Upper lobe of left lung (tissue), 6 donors: ENCODE measurements at regions not wholly inside any gene's neighbourhood (a gene's known extent, or its start where the extent isn't known, plus 50 kb on each side); places are given as distances from the start of the nearest gene placed in this dataset.

ENCODE experiments used
- ATAC-seq, 2 donors: fragments of 200-7000 bp; cut with Tn5 transposase; one replicate each; pipeline ENCODE4 v1.9.1; 2022; ENCODE audit warnings: mild to moderate bottlenecking in 2 of 2, moderate library complexity in 2 of 2; ENCODE audit not compliant: low FRiP score in 2 of 2
- DNase-seq, 2 donors: peaks; one replicate each; pipeline ENCODE4 v3.0.0-alpha.2; 2019 to 2020
- H3K27ac ChIP-seq, 4 donors: fragments of 200-600 bp; sonication (generic); one replicate each; pipeline ENCODE4 v1.5.1; 2016 to 2019
- H3K27me3 ChIP-seq, 4 donors: fragments of 200-600 bp; sonication (generic); one replicate each; pipeline ENCODE4 v1.5.1; 2017 to 2019
- H3K36me3 ChIP-seq, 4 donors: fragments of 200-600 bp; sonication (generic); one replicate each; pipeline ENCODE4 v1.5.1; 2016 to 2019
- H3K4me1 ChIP-seq, 4 donors: fragments of 200-600 bp; sonication (generic); one replicate each; pipeline ENCODE4 v1.5.1; 2018 to 2019
- H3K4me3 ChIP-seq, 4 donors: fragments of 200-600 bp; sonication (generic); one replicate each; pipeline ENCODE4 v1.5.1; 2017 to 2019; ENCODE audit warnings: mild to moderate bottlenecking in 2 of 4, moderate library complexity in 1 of 4
- H3K9me3 ChIP-seq, 4 donors: fragments of 200-600 bp; sonication (generic); one replicate each; pipeline ENCODE4 v1.5.1; 2018 to 2019
- EP300 ChIP-seq, 4 donors: sonication (generic); formaldehyde crosslinking; IDR thresholded peaks; one replicate each; pipeline ENCODE4 v1.5.1; 2017; ENCODE audit warnings: antibody characterized with exemption in 4 of 4, control low read depth in 2 of 4
- POLR2A ChIP-seq, 4 donors: fragments of 450-650 bp; IDR thresholded peaks; one replicate each; pipeline ENCODE4 v1.5.1; 2016 to 2017; ENCODE audit warnings: antibody characterized with exemption in 4 of 4, mild to moderate bottlenecking in 2 of 4
- POLR2AphosphoS5 ChIP-seq, 2 donors: sonication (generic); formaldehyde crosslinking; IDR thresholded peaks; one replicate each; pipeline ENCODE4 v1.5.1; 2017; ENCODE audit warnings: antibody characterized with exemption in 2 of 2
- WGBS, 2 donors: methylation state at CpG; one replicate each; pipeline ENCODE4 v1.1.5; 2017 to 2018; 5-methylcytosine and 5-hydroxymethylcytosine counted together
- TF ChIP-seq, protein P1 (sequence below), 6 experiments: fragments of 450-650 bp in 4 of 6; fragments of 200-600 bp in 2 of 6; sonication (generic) in 2 of 6; IDR thresholded peaks; one replicate each; pipeline ENCODE4 v1.5.1; 2016 to 2019; ENCODE audit warnings: antibody characterized with exemption in 6 of 6
- donor health status: DM: no; HTN: no; CAD: no; lungs with moderate emphysema.
- donor health status: DM: no; HTN: yes; CAD: no; lungs with severe emphysema.

DNA sequence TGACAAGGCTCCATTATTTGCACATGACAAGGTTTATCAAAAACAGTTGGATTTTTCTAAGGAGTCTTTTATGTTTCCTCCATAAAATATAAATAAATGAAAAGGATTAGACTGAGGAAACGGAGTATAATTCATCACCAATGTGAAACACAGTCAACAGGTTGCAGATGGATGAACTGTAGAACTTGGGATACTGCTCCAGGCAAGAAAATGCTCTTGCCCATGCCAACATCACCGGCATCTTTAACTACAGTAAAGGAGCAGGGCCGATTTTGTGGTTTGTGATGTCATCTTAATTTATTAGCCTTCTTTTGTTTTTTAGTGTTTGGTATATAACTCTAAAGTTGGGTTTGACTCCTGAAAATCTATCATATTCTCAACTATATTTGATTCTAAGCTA, 577.3 kb downstream of the EPHA4 start:
- 61 to 63% methylated on average over 3 of the region's 3 CpGs for WGBS, 2 donors
- H3K36me3 ChIP-seq: no peaks in the 10 kb centered on the region
- TF ChIP-seq EP300 (IDR thresholded peaks at IDR 0.05) (no peak), POLR2AphosphoS5 (IDR thresholded peaks at IDR 0.05) (no peak), POLR2A (IDR thresholded peaks at IDR 0.05) (no peak)
- TF ChIP-seq, protein P1, sequence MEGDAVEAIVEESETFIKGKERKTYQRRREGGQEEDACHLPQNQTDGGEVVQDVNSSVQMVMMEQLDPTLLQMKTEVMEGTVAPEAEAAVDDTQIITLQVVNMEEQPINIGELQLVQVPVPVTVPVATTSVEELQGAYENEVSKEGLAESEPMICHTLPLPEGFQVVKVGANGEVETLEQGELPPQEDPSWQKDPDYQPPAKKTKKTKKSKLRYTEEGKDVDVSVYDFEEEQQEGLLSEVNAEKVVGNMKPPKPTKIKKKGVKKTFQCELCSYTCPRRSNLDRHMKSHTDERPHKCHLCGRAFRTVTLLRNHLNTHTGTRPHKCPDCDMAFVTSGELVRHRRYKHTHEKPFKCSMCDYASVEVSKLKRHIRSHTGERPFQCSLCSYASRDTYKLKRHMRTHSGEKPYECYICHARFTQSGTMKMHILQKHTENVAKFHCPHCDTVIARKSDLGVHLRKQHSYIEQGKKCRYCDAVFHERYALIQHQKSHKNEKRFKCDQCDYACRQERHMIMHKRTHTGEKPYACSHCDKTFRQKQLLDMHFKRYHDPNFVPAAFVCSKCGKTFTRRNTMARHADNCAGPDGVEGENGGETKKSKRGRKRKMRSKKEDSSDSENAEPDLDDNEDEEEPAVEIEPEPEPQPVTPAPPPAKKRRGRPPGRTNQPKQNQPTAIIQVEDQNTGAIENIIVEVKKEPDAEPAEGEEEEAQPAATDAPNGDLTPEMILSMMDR (IDR thresholded peaks at IDR 0.05): no peak
- H3K4me1 ChIP-seq: no peaks in the 10 kb centered on the region
- no peak overlapping the region for H3K27ac ChIP-seq
- ATAC-seq (no peak), DNase-seq (no peak)
- no peaks in the 10 kb centered on the region for H3K9me3 ChIP-seq
- no peak overlapping the region for H3K4me3 ChIP-seq
- no peaks in the 10 kb centered on the region for H3K27me3 ChIP-seq

- Histone ChIP-seq H3K4me3 (no peak overlapping the region), H3K27me3 (no peaks in the 10 kb centered on the region), H3K27ac (no peak overlapping the region), H3K9me3 (no peaks in the 10 kb centered on the region), H3K36me3 (no peaks in the 10 kb centered on the region), H3K4me1 (no peaks in the 10 kb centered on the region)
- TF ChIP-seq POLR2AphosphoS5 (IDR thresholded peaks at IDR 0.05) (no peak), EP300 (IDR thresholded peaks at IDR 0.05) (no peak), POLR2A (IDR thresholded peaks at IDR 0.05) (no peak)
- TF ChIP-seq, protein P1 (IDR thresholded peaks at IDR 0.05): no peak
- DNase-seq (no peak), ATAC-seq (no peak)
- 67 to 79% methylated on average over 2 of the region's 2 CpGs for WGBS, 2 donors
Observed at GRCh38 chr2:220995581-220995980, 576.5 kb downstream of the EPHA4 start.

DNA sequence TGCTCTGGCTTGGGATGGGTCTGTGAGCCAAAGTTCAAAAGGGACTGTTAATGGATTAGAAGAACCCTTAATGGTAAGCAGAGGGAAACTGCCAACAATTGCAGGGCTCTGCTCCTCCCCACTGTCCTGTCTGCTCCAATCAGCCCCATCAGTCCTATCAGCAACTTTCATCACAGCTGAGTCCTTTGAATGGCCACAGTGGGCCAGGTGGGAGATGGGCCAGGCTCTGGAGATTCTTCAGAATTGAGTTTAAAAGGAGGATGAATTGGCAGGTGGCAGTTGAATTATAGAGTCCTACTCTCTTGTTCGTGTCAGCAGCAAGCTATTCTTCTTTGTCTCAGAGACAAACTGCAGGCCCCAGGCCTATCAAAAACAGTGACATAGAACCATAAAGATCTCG, 573.9 kb downstream of the EPHA4 start:
- no peaks in the 10 kb centered on the region for H3K9me3 ChIP-seq
- no peaks in the 10 kb centered on the region for H3K27me3 ChIP-seq
- DNase-seq: no peak
- no peaks in the 10 kb centered on the region for H3K4me1 ChIP-seq
- TF ChIP-seq POLR2AphosphoS5 (IDR thresholded peaks at IDR 0.05) (no peak), POLR2A (IDR thresholded peaks at IDR 0.05) (no peak), EP300 (IDR thresholded peaks at IDR 0.05) (no peak)
- TF ChIP-seq, protein P1 (IDR thresholded peaks at IDR 0.05): no peak
- no peak overlapping the region for H3K4me3 ChIP-seq
- no peaks in the 10 kb centered on the region for H3K36me3 ChIP-seq
- no peak overlapping the region for H3K27ac ChIP-seq
- 33 to 65% methylated on average over 2 of the region's 2 CpGs for WGBS, 2 donors
- no peak for ATAC-seq

DNA sequence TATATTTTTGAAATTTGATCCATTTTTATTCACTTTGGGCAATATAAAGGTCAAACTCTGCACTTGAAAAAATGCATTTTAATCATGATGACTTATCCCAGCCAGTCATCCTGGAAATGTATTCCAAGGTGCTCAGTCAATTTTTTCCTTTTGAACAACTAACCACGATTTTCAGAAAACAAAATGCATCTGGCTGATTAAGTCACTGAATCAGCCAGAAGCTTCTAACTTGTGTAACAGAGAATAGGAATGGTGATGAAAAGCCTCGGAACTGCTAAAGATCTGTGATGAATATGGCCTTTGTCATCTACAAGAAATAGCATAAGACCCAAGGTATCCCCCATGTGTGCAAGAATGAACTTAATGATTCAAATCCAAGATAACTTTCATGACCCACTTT, 572.7 kb downstream of the EPHA4 start:
- 82 to 94% methylated on average over 2 of the region's 2 CpGs for whole genome bisulfite sequencing, 2 donors
- TF ChIP-seq POLR2A (IDR thresholded peaks at IDR 0.05) (no peak), POLR2AphosphoS5 (IDR thresholded peaks at IDR 0.05) (no peak), EP300 (IDR thresholded peaks at IDR 0.05) (no peak)
- TF ChIP-seq, protein P1 (IDR thresholded peaks at IDR 0.05): no peak
- Histone ChIP-seq H3K9me3 (no peaks in the 10 kb centered on the region), H3K36me3 (no peaks in the 10 kb centered on the region), H3K27me3 (no peaks in the 10 kb centered on the region), H3K27ac (no peak overlapping the region), H3K4me3 (no peak overlapping the region), H3K4me1 (no peaks in the 10 kb centered on the region)
- ATAC-seq (no peak), DNase-seq (no peak)

DNA sequence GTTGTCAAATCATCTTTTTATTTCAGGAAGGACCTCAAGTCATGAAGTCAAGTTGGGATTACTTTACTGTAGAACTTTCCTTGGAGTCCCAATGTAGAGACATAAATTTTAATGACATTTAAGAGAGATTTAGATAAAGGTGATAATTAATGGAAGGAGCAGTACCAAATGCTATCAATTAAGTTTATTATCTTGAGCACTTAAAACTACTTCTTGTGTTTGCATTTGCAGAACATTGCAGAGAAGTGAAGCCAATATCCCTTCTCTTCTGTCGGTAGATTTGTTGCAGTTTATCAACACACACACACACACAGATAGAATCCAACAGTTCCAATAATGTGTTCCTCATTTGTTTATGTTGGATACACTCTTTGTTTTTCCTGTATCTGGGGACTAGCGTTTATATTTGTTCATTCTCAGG, 570.7 kb downstream of the EPHA4 start:
- WGBS, 2 donors: 40 to 41% methylated on average over 2 of the region's 2 CpGs
- ATAC-seq: no peak
- Histone ChIP-seq H3K9me3 (no peaks in the 10 kb centered on the region), H3K4me1 (no peaks in the 10 kb centered on the region), H3K4me3 (no peak overlapping the region), H3K27ac (no peak overlapping the region), H3K36me3 (no peaks in the 10 kb centered on the region), H3K27me3 (no peaks in the 10 kb centered on the region)
- no peak for TF ChIP-seq POLR2AphosphoS5 (IDR thresholded peaks at IDR 0.05)
- TF ChIP-seq EP300 (IDR thresholded peaks at IDR 0.05): no peak
- TF ChIP-seq POLR2A (IDR thresholded peaks at IDR 0.05): no peak
- TF ChIP-seq, protein P1 (IDR thresholded peaks at IDR 0.05): no peak
- DNase-seq: no peak
